Endometrium (tissue), 2 donors: ENCODE measurements at regions not wholly inside any gene's neighbourhood (a gene's known extent, or its start where the extent isn't known, plus 50 kb on each side); places are given as distances from the start of the nearest gene placed in this dataset.
A peak's percentile ranks its signal among the peaks of the same experiment; 100 is the strongest.
"Not testable (repeated sequence)": the region's sequence is repeated elsewhere in the genome, so short reads cannot be mapped to it uniquely, and the experiment has no call there.

Source experiments
- FAIRE-seq: peaks from 2 replicates; lab custom pipeline; 2012; peaks lifted over from hg19 to GRCh38; lab: Jason Lieb, UNC
- donor health status: control.
- donor health status: control.

GRCh38 chrX:73943693-73944562, 91.4 kb upstream of the XIST start:
- FAIRE-seq = peak; percentile 82

- FAIRE-seq = no peak
These were observed 88.5 kb upstream of the XIST start for GRCh38 chrX:73940893-73941470.

- FAIRE-seq = not testable (repeated sequence)
These were observed 85.3 kb upstream of the XIST start for GRCh38 chrX:73937843-73938242.

- no peak for FAIRE-seq
These were observed 80.0 kb upstream of the XIST start for GRCh38 chrX:73932522-73932921.

GRCh38 chrX:73930300-73930699, 77.8 kb upstream of the XIST start:
- FAIRE-seq = no peak

- no peak for FAIRE-seq
These were observed 70.4 kb upstream of the XIST start for GRCh38 chrX:73922856-73923455.

GRCh38 chrX:73916931-73917667, 64.6 kb upstream of the XIST start:
- no peak for FAIRE-seq

GRCh38 chrX:73916489-73916888, 64.0 kb upstream of the XIST start:
- no peak for FAIRE-seq

- not testable (repeated sequence) for FAIRE-seq
These were observed 62.3 kb upstream of the XIST start for GRCh38 chrX:73914792-73915191.

GRCh38 chrX:73913580-73913979, 61.1 kb upstream of the XIST start:
- FAIRE-seq = no peak

- not testable (repeated sequence) for FAIRE-seq
These were observed 59.4 kb upstream of the XIST start for GRCh38 chrX:73911946-73912345.

- not testable (repeated sequence) for FAIRE-seq
These were observed 53.3 kb upstream of the XIST start for GRCh38 chrX:73905749-73906374.

GRCh38 chrX:73903941-73904340, 51.4 kb upstream of the XIST start:
- FAIRE-seq = no peak
